ENCODE measurements at regions not wholly inside any gene's neighbourhood (a gene's known extent, or its start where the extent isn't known, plus 50 kb on each side); places are given as distances from the start of the nearest gene placed in this dataset.

DNA sequence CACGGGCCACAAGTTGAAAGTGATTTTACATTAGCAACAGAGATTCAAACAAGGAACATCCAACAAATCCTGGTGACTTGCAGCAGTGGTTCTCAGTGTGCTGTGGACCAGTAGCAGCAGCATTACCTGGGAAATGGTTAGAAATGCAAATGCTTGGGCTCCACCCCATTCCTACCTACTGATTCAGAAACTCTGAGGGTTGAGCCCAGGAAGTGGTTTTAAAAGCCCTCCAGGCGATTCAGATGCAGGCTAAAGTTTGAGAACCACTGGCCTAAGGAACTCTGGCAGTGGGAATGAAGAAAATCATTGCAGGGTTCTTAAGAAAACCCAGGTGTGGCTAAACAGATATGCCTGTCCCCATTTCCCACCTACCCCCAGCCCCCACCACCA lies 398.8 kb downstream of the ENC1 start:
- TF ChIP-seq EZH2 (IDR thresholded peaks at IDR 0.05; ENCODE audit: borderline replicate concordance, low read depth, low read length, severe bottlenecking): no peak
- TF ChIP-seq, protein P1, sequence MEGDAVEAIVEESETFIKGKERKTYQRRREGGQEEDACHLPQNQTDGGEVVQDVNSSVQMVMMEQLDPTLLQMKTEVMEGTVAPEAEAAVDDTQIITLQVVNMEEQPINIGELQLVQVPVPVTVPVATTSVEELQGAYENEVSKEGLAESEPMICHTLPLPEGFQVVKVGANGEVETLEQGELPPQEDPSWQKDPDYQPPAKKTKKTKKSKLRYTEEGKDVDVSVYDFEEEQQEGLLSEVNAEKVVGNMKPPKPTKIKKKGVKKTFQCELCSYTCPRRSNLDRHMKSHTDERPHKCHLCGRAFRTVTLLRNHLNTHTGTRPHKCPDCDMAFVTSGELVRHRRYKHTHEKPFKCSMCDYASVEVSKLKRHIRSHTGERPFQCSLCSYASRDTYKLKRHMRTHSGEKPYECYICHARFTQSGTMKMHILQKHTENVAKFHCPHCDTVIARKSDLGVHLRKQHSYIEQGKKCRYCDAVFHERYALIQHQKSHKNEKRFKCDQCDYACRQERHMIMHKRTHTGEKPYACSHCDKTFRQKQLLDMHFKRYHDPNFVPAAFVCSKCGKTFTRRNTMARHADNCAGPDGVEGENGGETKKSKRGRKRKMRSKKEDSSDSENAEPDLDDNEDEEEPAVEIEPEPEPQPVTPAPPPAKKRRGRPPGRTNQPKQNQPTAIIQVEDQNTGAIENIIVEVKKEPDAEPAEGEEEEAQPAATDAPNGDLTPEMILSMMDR (IDR thresholded peaks at IDR 0.05; ENCODE audit: borderline replicate concordance, extremely low read depth, low read length, poor library complexity, severe bottlenecking): no peak
